Gastrocnemius medialis (tissue), 4 donors: ENCODE measurements at regions not wholly inside any gene's neighbourhood (a gene's known extent, or its start where the extent isn't known, plus 50 kb on each side); places are given as distances from the start of the nearest gene placed in this dataset.

Experiments
- ATAC-seq, 2 donors: fragments of 150-250 bp; one replicate each; pipeline ENCODE4 v1.9.1; 2016
- DNase-seq, 2 donors: peaks; one replicate each; pipeline ENCODE4 v3.0.0-alpha.2; 2019
- H3K27ac ChIP-seq, 4 donors: fragments of 200-600 bp; sonication (generic); 1 replicate in 1 of 4; 2 replicates in 3 of 4; pipeline ENCODE4 v1.5.1; 2016 to 2018; ENCODE audit warnings: mild to moderate bottlenecking in 2 of 4, moderate library complexity in 1 of 4
- H3K27me3 ChIP-seq, 3 donors: fragments of 200-600 bp; sonication (generic) in 2 of 3; 1 replicate in 1 of 3; 2 replicates in 2 of 3; pipeline versions ENCODE4 v1.5.1 to v1.6.0; 2016 to 2019; ENCODE audit warnings: mild to moderate bottlenecking in 1 of 3, moderate library complexity in 1 of 3
- H3K36me3 ChIP-seq, 2 donors: fragments of 200-600 bp; sonication (generic) in 1 of 2; one replicate each; pipeline ENCODE4 v1.5.1; 2017 to 2018
- H3K4me1 ChIP-seq, 2 donors: fragments of 200-600 bp; sonication (generic) in 1 of 2; one replicate each; pipeline ENCODE4 v1.5.1; 2016 to 2017; ENCODE audit warnings: mild to moderate bottlenecking in 2 of 2
- H3K4me3 ChIP-seq, 4 donors: fragments of 200-600 bp; sonication (generic) in 3 of 4; 1 replicate in 1 of 4; 2 replicates in 3 of 4; pipeline ENCODE4 v1.5.1; 2016 to 2019; ENCODE audit warnings: mild to moderate bottlenecking in 2 of 4
- H3K9me3 ChIP-seq, 3 donors: fragments of 200-600 bp; sonication (generic) in 2 of 3; 1 replicate in 1 of 3; 2 replicates in 2 of 3; pipeline ENCODE4 v1.5.1; 2016 to 2019
- CTCF ChIP-seq, 5 experiments: fragments of 450-650 bp in 3 of 5; fragments of 200-600 bp in 2 of 5; sonication (generic) in 2 of 5; IDR thresholded peaks in 4 of 5; conservative IDR thresholded peaks in 1 of 5; 1 replicate in 4 of 5; 2 replicates in 1 of 5; pipeline ENCODE4 v1.5.1; 2016 to 2019; ENCODE audit warnings: antibody characterized with exemption in 5 of 5, mild to moderate bottlenecking in 3 of 5, moderate library complexity in 3 of 5
- POLR2A ChIP-seq, 2 donors: fragments of 450-650 bp; IDR thresholded peaks; one replicate each; pipeline ENCODE4 v1.6.1; 2017; ENCODE audit warnings: antibody characterized with exemption in 2 of 2, mild to moderate bottlenecking in 2 of 2, moderate library complexity in 2 of 2
- in situ Hi-C, 4 donors: fragments of 200-750 bp; cut with MboI; loops; one replicate each; pipeline versions ENCODE4 v1.15.0 to v1.8.0; 2017; ENCODE audit warnings: low sequenced_read_pairs in 4 of 4
- intact Hi-C: fragments of 100-400 bp; cut with DNase I; formaldehyde crosslinking; loops from one replicate; pipeline ENCODE4 v1.15.1; 2023; ENCODE audit warnings: low total_unique reads

GRCh38 chr20:11651138-11651537 lies 266.6 kb upstream of the BTBD3 start:
- Histone ChIP-seq H3K4me3 (no peak overlapping the region), H3K4me1 (no peaks in the 10 kb centered on the region), H3K9me3 (no peaks in the 10 kb centered on the region), H3K36me3 (no peaks in the 10 kb centered on the region), H3K27me3 (no peaks in the 10 kb centered on the region), H3K27ac (no peak overlapping the region)
- no peak for TF ChIP-seq CTCF (IDR thresholded peaks at IDR 0.05 in 4 of 5, conservative IDR thresholded peaks at IDR 0.05 in 1 of 5)
- no peak for TF ChIP-seq POLR2A (IDR thresholded peaks at IDR 0.05)
- intact Hi-C loops = no loop called here
- in situ Hi-C loops = no loop called here
- DNase-seq = no peak
- ATAC-seq = no peak

- intact Hi-C loops = no loop called here
- H3K9me3 ChIP-seq = no peaks in the 10 kb centered on the region
- H3K4me3 ChIP-seq = no peak overlapping the region
- H3K27ac ChIP-seq = no peak overlapping the region
- TF ChIP-seq CTCF (IDR thresholded peaks at IDR 0.05 in 4 of 5, conservative IDR thresholded peaks at IDR 0.05 in 1 of 5) (no peak), POLR2A (IDR thresholded peaks at IDR 0.05) (no peak)
- ATAC-seq (no peak), DNase-seq (no peak)
- H3K36me3 ChIP-seq = no peaks in the 10 kb centered on the region
- H3K4me1 ChIP-seq = no peaks in the 10 kb centered on the region
- in situ Hi-C loops = no loop called here
- H3K27me3 ChIP-seq = no peaks in the 10 kb centered on the region
Measured at GRCh38 chr20:11651647-11652046, 266.0 kb upstream of the BTBD3 start.

GRCh38 chr20:11652128-11652527 lies 265.6 kb upstream of the BTBD3 start:
- H3K9me3 ChIP-seq = no peaks in the 10 kb centered on the region
- no peak overlapping the region for H3K27ac ChIP-seq
- intact Hi-C loops = no loop called here
- ATAC-seq (no peak), DNase-seq (no peak)
- H3K36me3 ChIP-seq = no peaks in the 10 kb centered on the region
- no peak for TF ChIP-seq POLR2A (IDR thresholded peaks at IDR 0.05)
- TF ChIP-seq CTCF (IDR thresholded peaks at IDR 0.05 in 4 of 5, conservative IDR thresholded peaks at IDR 0.05 in 1 of 5) = no peak
- H3K4me3 ChIP-seq = no peak overlapping the region
- no peaks in the 10 kb centered on the region for H3K4me1 ChIP-seq
- no peaks in the 10 kb centered on the region for H3K27me3 ChIP-seq
- in situ Hi-C loops = no loop called here

- no peak for TF ChIP-seq POLR2A (IDR thresholded peaks at IDR 0.05)
- TF ChIP-seq CTCF (IDR thresholded peaks at IDR 0.05 in 4 of 5, conservative IDR thresholded peaks at IDR 0.05 in 1 of 5) = no peak
- H3K4me3 ChIP-seq = no peak overlapping the region
- no peaks in the 10 kb centered on the region for H3K4me1 ChIP-seq
- in situ Hi-C loops = no loop called here
- DNase-seq (no peak), ATAC-seq (no peak)
- H3K27me3 ChIP-seq = no peaks in the 10 kb centered on the region
- H3K9me3 ChIP-seq = no peaks in the 10 kb centered on the region
- intact Hi-C loops = no loop called here
- H3K36me3 ChIP-seq = no peaks in the 10 kb centered on the region
- H3K27ac ChIP-seq = no peak overlapping the region
Measured at GRCh38 chr20:11654766-11655165, 262.9 kb upstream of the BTBD3 start.

- in situ Hi-C loops (no loop called here), intact Hi-C loops (no loop called here)
- DNase-seq = no peak
Measured at GRCh38 chr20:11660673-11661072, 257.0 kb upstream of the BTBD3 start.

More at GRCh38 chr20:11660673-11661072, 257.0 kb upstream of the BTBD3 start:
- Histone ChIP-seq H3K36me3 (no peaks in the 10 kb centered on the region), H3K9me3 (peaks cover 0 to 3% (median 0%) of the 10 kb centered on the region in 3 donors), H3K4me3 (no peak overlapping the region), H3K4me1 (no peaks in the 10 kb centered on the region), H3K27ac (no peak overlapping the region), H3K27me3 (no peaks in the 10 kb centered on the region)
- TF ChIP-seq POLR2A (IDR thresholded peaks at IDR 0.05) (no peak), CTCF (IDR thresholded peaks at IDR 0.05 in 4 of 5, conservative IDR thresholded peaks at IDR 0.05 in 1 of 5) (no peak)
- no peak for ATAC-seq
